Astrocyte (in vitro differentiated cells and primary cell): ENCODE measurements at regions not wholly inside any gene's neighbourhood (a gene's known extent, or its start where the extent isn't known, plus 50 kb on each side); places are given as distances from the start of the nearest gene placed in this dataset.

Experiments
- CTCF ChIP-seq: IDR thresholded peaks from 2 replicates; pipeline ENCODE4 v1.5.1; 2011; ENCODE audit warnings: low read depth, mild to moderate bottlenecking, inconsistent platforms, low read length, moderate library complexity; ENCODE audit not compliant: insufficient read depth
- EZH2 ChIP-seq: IDR thresholded peaks from 2 replicates; pipeline ENCODE4 v1.6.1; 2012; ENCODE audit warnings: mild to moderate bottlenecking, low read length, inconsistent platforms; ENCODE audit not compliant: insufficient read depth

DNA sequence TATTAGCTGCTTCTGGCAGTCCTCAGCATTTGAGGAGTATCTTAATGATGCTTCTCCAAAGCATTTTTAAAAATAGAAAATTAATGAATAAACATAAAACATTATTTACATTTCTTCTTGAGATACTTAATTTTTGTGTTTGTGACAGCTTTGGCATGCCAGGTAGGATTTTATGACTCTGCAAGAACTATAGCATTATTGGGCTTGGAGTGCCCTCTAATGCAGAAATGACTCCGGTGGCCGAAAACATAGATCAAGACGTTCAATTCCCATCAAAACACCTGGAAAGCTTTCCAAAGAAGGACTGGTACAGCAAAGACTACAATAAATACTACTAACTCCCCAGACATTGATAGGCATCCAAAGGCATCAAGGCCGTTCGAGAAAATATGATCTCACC lies 366.4 kb upstream of the CXADR start:
- no peak for TF ChIP-seq CTCF
- TF ChIP-seq EZH2: no peak
